ENCODE measurements at regions not wholly inside any gene's neighbourhood (a gene's known extent, or its start where the extent isn't known, plus 50 kb on each side); places are given as distances from the start of the nearest gene placed in this dataset.

DNA sequence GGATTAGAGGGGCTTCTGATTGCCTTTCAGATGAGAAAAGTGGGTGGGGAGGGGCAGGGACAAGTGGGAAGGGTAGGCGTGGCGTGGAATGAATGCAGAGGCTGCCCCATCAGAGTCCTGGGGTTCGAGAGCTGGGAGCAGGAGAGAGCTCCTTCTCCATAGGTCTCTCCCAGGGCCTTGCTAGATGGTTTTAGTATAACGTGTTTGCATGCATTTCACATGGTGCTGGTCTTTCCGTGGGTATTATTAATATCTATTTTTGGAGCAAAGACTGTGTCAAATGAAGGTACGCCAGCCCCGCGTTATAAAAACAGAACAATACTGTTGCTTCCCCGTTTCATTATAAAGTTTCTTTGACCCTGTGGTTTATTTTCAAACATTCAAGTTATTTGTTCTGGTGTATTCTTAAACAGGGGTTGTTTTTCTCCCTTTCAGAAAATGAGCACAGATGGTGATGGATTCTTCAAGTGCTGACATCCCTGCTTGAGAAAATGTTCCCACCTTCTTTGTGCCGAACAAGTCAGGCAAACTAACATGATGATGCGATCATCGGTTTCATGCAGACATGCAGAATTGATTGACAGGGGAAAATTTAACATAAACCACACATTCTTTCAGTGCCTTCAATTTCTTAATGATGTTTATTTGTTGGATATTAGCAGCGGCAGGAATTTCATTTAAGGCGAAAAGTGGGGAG is 62.1 kb upstream of the ZNF536 start:
- DNase-seq: no peak

DNA sequence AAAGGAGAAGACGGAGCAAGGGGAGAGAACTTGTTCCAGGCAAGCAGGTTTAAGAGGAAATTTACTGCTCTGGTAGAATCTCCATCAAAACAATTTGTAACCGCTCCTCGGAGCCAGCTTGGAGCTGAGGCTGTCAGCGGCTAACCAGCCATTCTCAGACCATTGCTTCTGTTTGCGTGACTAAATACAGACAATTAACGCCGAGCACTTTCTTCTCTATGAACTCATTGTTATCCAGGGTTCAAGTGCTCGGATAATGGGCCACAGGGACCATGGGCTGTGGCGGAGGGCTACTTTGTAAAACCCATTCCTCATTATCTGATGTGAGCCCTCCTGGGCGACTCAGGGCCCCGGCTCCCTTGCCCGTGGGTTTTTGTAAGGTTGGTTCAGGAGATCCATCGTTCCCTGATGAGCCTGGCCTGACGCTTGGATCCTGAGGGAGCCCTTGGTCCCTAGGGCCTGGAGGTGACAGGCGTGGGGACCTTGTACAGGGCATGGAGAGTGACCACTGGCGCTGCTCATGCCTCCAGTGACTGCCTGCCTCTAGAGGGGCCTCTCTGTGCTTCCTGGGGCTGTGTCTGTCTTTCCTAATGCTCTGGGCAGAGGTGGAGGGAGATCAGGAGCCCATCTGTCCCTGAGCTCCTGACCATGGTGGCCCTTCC is 61.5 kb upstream of the ZNF536 start:
- no peak for DNase-seq

DNA sequence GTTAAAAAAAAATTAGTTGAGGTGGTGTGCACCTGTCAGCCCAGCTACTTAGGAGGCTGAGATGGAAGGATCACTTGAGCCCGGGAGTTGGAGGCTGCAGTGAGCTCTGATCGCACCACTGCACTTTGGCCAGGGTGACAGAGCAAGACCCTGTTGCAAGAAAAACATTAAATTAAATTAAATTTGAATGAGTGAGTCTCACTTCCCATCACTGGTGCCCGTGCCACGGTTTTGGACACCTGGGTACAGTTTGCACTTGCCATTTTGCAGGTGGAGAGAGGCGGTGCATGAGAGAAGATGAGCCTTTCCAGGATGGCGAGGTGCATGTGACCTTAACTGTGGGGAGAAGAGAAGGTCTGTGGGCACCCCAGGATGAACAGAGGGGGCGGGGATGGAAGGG is 60.3 kb upstream of the ZNF536 start:
- DNase-seq: no peak

DNA sequence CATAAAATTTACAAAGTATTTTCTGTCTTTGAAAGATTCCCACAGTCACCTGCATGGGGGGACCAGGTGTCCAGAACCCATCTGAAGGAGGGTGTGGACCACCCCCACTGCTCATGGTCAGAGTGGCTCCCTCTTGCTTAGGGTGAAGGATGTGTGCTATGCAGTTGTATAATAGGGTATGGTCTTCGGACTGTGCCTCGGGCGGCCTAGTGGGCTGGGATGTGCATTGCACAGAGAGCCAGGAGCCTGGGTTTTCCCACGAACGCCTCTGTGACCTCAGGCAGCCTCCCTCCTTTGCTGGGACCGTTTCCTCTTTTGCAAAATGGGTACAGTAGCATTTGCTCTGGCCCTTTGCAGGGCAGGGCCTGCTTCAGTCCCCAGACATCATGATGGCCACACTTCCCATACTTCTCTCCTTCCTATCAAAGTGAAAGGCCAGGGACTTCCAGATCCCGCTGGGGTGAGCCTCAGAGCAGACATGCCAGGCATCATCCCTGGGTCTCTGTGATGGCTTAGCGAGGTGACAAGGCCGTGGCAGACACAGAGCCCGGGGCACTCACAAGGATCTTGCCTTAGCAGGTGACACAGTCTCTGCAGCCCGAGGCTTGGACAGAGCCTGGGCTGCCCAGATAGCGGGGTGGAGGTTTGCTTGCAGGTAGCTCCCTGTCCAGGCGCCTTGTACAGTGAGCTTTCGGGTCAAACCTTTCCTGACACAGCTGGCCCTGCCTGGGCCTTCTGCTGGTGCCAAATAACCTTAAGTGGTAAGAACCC is 59.4 kb upstream of the ZNF536 start:
- DNase-seq: no peak

DNA sequence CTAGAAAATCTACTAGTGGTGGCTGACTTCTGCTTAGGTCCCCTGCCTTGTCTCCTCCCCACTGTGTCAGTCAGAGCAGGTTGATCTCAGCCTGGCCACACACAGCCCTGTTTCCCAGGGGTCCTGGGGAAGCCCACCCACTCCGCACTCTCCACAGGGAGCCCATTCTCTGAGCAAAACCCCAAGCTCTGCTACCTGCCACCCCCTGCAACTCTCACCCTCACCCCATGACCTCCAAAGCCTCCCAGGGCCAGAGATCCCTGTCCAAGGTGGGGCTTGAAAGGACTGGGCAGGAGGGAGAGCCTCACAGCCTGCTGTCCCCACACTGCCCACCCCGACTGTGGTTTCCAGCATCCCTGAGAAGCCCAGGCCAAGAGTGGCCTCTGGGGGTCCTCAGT is 58.8 kb upstream of the ZNF536 start:
- no peak for DNase-seq

DNA sequence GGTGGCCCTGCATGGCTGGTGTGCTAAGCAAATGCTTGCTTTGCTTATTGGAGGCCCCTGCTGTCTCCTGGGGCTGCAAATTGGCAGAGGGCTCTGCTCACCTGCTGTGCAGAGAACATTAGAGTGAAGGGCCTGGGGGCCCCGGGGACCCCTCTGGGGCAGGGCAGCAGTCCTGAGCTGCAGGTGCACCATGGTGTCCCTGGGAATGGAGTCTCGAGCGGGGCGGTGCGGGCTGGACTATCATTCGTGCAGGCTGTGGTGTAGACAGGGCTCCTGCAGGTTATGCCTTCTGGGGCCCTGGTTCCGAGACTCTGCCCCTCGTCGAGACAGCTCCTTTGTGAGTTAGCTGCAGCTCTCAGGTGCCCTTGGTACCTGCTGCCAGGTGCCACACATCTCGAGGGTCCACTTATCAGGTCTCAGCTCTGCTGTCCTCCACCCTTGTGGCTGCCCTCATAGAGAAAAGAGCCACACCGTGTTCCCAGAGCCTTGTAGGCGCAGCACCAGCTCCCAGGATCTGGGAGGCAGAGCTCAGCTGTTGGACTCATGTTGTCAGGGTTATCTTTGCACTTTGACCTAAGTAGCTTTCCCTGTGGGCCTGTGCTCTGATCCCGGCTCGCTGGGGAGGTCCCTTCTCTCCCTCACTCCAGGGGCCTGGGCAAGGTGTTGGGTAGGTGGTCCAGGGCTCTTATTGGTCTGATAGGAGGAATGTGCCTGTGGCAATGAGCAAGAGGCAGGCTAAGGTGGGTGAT is 58.0 kb upstream of the ZNF536 start:
- DNase-seq: no peak

DNA sequence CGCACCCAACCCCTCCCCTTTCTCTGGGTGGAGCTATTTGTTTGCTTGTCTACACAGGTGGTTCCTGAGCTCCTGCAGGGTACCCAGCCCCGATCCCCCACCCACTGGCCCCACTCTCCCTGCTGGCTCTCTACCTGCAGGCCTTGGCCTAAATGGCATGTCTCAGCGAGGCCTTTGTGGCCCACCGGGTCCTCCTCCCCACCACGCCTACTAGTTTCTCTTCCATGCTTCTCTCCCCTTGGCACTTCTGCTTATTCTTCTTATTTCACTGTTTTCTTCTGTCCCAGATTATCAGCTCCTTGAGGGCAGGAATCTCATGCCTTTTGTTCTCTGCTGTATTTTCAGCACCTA is 57.4 kb upstream of the ZNF536 start:
- no peak for DNase-seq

DNA sequence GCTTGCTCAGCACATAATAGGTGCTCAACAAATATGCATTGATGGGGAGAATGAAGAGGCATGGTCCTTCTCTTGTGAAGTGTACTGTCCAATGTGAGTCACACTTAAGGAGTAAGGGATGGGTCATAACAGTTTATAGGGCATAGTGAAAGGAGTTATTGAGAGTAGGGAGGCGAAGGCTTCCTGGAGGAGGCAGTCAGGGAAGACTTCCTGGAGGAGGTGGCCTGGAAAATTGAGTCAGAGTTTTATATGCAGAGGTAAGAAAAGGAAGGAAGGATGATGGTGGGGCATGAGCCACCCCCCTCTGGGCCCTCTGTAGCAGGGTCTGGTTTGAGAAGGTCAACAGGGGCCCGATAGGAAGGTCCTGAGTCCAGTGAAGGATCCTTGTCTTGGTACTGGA is 57.0 kb upstream of the ZNF536 start:
- no peak for DNase-seq

DNA sequence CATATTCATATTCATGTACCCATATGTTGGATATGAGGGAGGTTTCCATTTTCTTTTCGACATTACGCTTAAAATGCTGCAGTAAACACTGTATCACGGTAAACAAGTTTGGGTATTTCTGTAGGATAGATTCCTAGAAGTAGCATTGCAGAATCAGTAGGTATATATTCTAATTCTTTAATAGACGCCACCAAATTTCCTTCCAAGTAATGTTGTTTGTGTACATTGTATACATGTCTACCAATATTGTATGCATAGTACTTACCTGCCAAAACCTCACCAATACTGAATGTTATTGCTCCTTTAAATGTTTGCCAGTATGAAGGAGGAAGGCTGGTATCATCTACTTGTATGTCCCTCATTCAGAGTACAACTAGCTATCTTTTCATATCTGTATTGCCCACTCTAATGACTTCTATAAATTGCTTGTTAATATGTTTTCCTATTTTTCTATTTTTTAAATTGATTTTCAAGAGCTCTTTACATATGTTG is 56.1 kb upstream of the ZNF536 start:
- no peak for DNase-seq

DNA sequence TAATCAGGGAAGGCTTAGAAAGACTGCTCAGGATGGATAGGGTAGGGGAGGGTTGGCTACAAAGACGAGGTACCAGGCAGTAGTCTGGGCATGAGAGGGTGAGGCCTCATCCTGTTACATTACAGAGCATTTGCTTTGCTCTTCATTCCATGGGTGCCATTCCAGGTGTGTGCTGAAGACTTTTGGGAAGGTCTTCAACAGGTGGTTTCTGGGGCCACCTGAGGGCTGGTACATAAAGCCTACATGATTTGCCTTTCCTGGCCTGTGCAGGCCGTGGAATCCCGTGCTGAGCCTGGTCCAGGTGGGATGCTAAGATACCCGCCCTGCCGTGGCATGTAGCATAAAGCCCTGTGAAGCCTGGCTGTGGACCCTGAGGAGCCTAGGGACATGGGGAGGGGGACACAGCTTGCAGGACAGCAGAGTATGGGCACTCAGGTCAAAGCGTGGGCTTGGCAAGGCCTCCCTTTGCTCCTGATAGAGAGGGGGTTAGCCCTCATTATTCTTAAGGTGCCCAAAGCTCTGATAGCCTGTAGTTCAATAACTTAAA is 55.6 kb upstream of the ZNF536 start:
- no peak for DNase-seq

DNA sequence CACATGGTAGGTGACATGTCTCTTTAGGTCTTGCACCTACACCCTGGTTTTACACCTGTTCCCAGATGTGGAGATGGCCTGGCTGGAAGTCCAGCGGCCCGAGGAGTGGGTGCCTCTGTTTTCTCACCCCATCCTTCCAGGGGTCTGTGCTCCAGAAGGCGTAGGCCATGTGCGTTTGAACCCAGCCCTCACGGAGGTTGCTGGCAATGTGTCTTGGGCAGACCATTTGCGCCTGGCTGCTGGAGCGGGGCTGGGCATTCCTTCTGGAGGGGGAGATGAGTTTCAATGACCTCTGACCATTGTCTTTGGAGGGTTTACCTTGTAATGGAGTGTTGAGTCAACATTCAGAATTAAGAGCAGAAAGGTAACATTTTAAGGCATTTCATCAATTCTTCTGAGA is 54.8 kb upstream of the ZNF536 start:
- no peak for DNase-seq

DNA sequence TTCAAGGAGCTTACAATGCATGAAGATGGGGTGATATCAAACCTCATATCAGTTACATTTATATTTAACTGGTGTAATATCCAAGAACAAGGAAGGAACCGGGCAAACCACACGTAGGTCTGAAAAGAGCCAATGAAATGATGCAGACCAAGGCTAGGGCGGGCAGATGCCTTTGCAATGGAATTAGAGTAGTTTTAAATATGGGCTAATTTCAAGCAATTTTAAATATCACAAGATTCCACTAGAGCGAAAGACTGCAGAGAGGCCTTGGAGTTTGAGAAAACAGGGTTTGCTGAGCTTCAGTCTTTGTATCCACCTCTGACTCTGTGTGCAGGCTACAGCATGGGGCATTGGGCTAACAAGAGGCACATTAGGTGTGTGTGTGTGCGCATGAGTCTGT is 53.9 kb upstream of the ZNF536 start:
- DNase-seq: no peak

DNA sequence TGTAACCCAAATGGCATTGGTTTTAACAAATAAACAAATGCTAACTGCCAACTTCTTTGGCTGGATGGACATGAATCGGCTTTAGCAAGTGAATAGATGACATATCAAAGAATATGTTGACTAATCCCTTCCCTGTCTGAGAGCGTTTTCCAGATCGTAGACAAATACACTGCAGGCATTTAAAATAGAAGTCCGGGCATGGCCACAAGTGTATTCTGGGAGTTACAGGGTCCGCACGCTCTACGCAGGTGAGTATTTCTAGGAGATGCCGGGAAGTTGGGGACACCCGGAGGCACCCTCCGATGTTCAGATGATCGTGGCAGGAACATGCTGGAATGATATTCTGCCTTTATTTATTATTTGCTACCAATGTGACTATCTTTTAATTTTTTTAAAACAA is 53.2 kb upstream of the ZNF536 start:
- no peak for DNase-seq

DNA sequence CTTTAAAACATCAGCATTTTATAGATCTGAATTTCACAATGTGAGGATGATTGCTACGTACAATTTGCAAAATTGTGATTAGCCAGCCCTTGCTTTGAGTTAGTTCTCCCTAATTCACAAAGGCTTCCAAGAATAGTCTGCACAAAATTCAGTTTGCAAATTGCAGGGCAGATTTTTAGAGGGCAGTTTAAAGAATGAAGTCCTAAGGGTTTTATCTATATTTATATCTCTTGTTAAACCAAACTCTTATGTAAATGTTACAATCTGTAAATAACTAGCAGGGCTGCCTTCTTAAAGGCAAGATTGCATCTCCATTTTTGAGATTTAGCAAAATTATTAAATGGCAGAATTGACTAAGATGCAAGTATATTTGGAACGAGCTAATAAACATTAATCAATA is 52.8 kb upstream of the ZNF536 start:
- DNase-seq: no peak

DNA sequence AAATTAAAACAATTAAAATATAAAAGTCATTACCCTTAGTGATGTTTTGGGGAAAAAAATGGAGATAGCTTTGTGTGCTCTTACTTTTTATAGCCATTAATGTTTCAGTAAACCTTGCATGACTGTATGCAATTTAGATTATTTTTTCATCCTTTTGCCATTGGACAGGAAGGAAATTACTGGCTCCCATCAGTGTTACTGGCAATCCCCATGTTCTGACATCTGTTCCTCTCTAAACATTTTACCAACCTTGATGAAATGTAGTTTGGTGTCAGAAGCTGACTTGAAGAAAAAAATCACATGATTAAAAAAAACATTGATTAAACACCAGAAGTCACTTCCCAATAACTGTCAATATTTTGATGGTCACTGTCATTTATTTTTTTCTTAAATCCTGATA is 52.3 kb upstream of the ZNF536 start:
- no peak for DNase-seq

DNA sequence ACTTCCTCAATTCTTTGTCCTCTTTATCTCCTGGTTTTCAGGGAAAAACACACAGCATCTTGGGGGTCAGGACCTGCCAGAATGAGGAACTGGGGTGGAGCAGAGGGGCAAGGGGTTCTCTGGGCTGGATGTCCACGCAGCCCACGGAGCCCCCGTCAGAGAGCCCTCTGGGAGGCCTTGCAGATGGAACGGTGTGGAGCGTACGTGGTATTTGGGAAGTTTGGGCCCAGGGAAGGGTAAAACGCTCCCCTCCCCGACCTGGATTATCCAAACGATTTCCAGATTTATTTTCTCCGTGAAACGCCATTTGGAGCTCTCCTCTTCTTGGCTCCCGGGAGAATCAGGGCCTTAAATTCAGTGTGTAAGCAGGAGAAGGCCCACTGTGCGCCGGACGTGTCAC is 51.7 kb upstream of the ZNF536 start:
- DNase-seq: no peak

DNA sequence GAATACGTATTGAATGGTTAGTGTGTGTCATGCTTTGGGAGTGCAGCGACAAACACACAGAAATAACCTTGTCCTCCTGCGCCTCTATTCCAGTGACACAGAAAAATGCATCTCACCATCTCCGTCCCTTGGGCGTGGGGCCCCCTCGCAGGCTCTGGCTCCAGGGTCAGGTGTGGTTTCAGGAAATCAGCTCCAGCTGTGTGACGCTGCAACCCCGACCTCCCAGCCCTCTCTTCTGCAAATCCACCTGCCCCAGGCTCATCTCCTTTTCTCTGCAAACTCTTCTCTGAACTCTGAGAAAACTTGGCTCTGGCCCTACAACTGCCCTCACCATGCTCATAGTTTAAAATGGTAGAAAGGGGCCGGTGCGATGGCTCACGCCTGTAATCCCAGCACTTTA is 51.3 kb upstream of the ZNF536 start:
- DNase-seq: no peak

Data from right kidney (tissue), 1 donor.